ENCODE measurements at regions not wholly inside any gene's neighbourhood (a gene's known extent, or its start where the extent isn't known, plus 50 kb on each side); places are given as distances from the start of the nearest gene placed in this dataset.

GRCh38 chr5:6886866-6887265, 173.6 kb downstream of the TENT4A start:
- DNase-seq (ENCODE audit: extremely low read depth, low read depth) = no peak
- TF ChIP-seq CTCF (IDR thresholded peaks at IDR 0.05; ENCODE audit: low read depth, low read length) = no peak

DNA sequence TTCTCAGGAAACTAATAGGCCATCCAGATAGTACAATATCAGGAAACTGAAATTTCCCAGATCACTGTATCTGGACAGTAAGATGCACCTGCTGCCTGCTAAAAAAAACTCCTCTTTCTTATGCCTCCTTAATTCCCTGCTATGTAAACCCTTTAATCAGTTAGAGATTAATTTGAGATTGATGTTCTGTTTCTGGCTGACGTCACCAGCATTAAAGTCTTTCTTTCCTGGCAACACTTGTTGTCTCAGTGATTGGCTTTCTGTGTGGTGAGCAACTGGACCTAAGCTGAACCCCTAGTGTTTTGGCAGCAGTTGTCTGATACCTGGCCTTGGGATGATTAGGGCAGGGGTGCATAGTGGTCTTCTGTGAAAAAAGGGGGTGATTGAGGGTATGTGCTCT, 175.8 kb downstream of the TENT4A start:
- DNase-seq (ENCODE audit: extremely low read depth, low read depth) = no peak
- no peak for TF ChIP-seq CTCF (IDR thresholded peaks at IDR 0.05; ENCODE audit: low read depth, low read length)

DNA sequence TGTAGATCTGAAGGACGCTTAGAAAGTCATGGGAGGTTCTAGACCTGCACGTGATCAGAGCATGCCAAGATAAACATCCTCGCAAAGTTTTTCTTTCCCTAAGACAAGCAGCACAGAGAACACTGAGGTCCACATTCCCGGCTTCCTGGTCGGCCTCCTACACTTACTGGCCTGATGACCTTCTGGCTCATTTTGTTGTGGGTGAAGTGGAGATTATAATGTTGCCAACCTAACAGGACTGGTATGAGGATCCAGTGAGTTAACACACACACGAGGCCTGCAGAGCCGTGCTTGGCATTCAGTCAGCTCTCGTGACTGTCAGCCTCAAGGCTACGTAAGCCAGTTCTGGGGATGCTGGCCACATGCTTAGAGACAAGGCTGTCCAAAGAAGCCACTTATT, 186.0 kb downstream of the TENT4A start:
- TF ChIP-seq CTCF (IDR thresholded peaks at IDR 0.05; ENCODE audit: low read depth, low read length) = no peak
- no peak for DNase-seq (ENCODE audit: extremely low read depth, low read depth)

DNA sequence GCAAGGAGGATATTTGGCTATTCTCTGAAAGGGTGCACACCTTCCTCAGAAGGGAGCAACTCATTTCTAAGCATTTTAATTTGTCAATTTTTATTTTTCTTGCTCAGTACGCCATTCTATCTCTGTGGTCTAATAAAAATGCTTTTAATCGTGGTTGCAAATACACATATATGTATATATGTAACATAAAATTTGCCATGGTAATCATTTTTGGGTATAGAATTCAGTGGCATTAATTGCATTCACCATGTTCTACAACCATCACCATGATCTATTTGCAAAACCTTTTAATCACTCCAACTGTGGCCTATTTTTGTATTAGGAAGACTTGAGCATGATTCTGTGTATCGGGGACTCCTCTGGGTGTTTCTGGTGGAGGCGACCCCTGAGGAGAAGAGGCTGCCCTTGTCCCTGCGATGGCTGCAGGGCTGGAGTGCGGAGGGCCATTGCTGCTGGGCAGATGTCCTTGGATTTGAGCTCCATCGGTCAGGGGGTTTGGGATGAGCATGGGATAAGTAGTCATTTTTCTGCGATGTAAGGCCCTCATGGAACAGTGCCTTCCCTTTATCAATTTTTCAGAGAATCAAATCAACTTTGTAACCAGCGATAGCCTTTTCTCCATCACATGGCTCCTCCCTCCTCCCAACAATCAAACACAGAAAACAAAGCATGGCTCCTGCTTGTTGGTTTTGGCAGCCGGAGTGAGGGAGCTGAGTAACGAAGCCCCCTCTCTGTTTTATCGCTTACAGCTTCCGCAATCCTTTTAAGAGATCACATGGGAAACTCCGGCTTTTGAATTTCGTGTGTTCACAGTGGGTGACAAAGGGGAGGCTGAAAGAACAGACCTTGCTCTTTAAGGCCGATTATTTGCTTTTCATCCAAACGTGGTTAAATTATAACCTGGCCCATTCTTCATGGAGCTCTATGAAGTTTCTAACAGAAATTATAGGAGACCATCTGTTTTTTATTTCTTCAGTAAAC, 187.3 kb downstream of the TENT4A start:
- DNase-seq (ENCODE audit: extremely low read depth, low read depth) = no peak

DNA sequence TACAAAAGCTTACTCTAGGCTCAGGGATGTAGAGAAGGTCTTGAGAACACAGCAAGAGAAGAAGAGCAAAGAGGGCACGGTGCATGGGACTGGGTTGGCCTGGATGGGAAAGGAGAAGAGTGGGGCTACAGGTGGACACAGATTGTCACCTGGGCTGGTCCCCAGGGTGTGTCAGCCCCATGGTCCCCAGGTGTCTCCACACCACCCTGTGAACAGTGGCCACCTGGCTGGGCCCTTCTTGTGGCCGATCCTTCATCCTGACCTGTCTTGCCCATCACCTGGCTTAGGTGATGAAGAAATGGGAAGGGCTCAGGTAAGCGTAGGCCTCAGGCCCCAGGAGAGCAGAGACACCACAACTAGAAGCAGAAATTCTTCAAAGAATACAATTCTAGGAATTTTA, 188.9 kb downstream of the TENT4A start:
- DNase-seq (ENCODE audit: extremely low read depth, low read depth) = no peak
- no peak for TF ChIP-seq CTCF (IDR thresholded peaks at IDR 0.05; ENCODE audit: low read depth, low read length)

More for the DNA sequence above, 187.3 kb downstream of the TENT4A start:
- no peak for TF ChIP-seq CTCF (IDR thresholded peaks at IDR 0.05; ENCODE audit: low read depth, low read length)

DNA sequence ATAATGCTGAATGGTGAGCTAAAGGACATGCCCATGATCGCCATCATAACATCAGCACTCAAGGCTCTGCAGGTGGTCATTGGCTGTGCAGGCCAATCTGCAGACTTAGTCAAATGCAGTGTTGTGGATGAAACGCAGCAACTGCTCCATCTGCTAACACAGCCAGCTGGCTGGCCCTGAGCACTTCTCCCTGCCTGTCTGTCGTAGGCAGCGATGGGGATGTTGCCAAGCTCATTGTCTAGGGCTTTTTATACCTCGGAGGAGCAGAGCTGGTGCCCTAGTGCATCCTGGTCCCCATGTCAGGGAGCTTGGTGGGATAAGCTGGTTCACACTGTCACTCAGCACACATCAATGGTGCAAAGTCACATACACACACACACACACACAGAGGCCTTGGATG, 189.4 kb downstream of the TENT4A start:
- no peak for TF ChIP-seq CTCF (IDR thresholded peaks at IDR 0.05; ENCODE audit: low read depth, low read length)
- DNase-seq (ENCODE audit: extremely low read depth, low read depth) = no peak

DNA sequence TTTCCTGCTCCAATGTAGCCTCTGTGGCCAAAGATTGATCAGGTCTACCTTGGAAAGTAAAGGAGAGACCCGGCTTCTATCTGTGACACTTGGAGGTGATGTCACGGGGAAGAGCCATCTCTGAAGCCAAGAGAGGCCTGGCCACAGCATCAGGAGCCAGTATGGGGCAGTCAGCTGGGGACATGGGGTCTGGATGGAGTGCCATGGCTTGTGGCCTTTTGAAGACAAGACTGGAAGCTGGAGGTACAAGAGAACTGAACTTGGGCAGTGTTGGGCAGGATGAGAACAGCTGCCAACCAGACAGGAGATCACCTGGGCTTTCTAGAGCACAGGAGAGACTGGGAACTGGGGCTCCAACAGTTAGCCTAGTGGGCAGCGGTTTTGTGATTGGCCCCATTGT, 190.7 kb downstream of the TENT4A start:
- TF ChIP-seq CTCF (IDR thresholded peaks at IDR 0.05; ENCODE audit: low read depth, low read length) = no peak
- no peak for DNase-seq (ENCODE audit: extremely low read depth, low read depth)
